ENCODE measurements at regions not wholly inside any gene's neighbourhood (a gene's known extent, or its start where the extent isn't known, plus 50 kb on each side); places are given as distances from the start of the nearest gene placed in this dataset.

GRCh38 chr1:88186911-88187310 lies 497.2 kb upstream of the PKN2 start:
- Mint-ChIP-seq H3K27ac (no peak overlapping the region), H3K4me1 (peaks cover 20% of the 10 kb centered on the region), H3K9me3 (no peaks in the 10 kb centered on the region), H3K4me3 (no peak overlapping the region), H3K27me3 (ENCODE audit: low read depth, poor library complexity) (no peaks in the 10 kb centered on the region), H3K36me3 (ENCODE audit: low read depth) (no peaks in the 10 kb centered on the region)
- DNase-seq = no peak
- TF ChIP-seq CTCF (IDR thresholded peaks at IDR 0.05) = no peak

DNA sequence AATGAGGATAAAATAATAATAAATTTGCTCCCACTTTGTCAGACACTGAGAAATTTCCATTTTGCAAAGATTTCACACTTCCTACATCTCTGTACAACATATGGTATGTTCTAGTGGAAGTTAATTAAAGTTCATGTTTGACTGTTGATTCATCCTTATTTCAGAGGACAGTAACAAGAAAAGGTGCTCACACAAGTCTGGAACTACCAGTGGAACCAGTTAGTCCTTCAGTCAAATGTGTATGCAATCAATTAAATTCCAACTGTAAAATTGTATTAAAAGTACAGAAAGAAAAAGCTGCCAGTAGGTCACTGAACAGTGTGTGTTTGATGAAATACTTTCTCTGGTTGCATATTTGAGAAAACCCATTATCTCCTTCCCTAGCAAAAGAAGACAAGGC lies 496.0 kb upstream of the PKN2 start:
- Mint-ChIP-seq H3K9me3 (no peaks in the 10 kb centered on the region), H3K27ac (no peak overlapping the region), H3K4me3 (no peak overlapping the region), H3K27me3 (ENCODE audit: low read depth, poor library complexity) (no peaks in the 10 kb centered on the region), H3K36me3 (ENCODE audit: low read depth) (no peaks in the 10 kb centered on the region), H3K4me1 (peaks cover 16% of the 10 kb centered on the region)
- DNase-seq = no peak
- no peak for TF ChIP-seq CTCF (IDR thresholded peaks at IDR 0.05)

- Mint-ChIP-seq H3K4me3 (no peak overlapping the region), H3K27ac (no peak overlapping the region), H3K36me3 (ENCODE audit: low read depth) (no peaks in the 10 kb centered on the region), H3K27me3 (ENCODE audit: low read depth, poor library complexity) (no peaks in the 10 kb centered on the region), H3K9me3 (no peaks in the 10 kb centered on the region), H3K4me1 (peaks cover 2% of the 10 kb centered on the region)
- no peak for TF ChIP-seq CTCF (IDR thresholded peaks at IDR 0.05)
- no peak for DNase-seq
Measured at GRCh38 chr1:88189525-88189924, 494.5 kb upstream of the PKN2 start.

DNA sequence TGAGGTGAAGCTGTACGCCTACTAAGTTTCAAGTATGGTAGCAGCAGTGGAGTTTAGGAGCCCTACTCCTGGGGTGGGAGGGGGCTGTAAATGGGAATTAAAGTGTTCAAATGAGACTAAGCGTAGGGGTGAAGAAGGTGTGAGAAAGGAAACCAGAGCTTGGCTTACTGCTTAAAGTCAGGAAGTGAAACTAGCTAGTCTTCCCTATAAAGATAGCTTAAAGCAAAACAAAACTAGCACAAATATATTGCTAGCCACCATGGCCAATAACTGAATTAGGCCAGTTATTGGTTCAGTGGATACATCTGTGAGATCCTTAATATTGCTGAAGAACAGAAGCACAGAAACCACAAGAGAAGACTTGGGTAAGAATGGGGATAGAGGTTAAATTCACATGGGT lies 492.2 kb upstream of the PKN2 start:
- DNase-seq = no peak
- TF ChIP-seq CTCF (IDR thresholded peaks at IDR 0.05) = no peak
- peaks cover 6% of the 10 kb centered on the region for H3K27me3 Mint-ChIP-seq (ENCODE audit: low read depth, poor library complexity)
- H3K36me3 Mint-ChIP-seq (ENCODE audit: low read depth) = no peaks in the 10 kb centered on the region
- H3K4me3 Mint-ChIP-seq = no peak overlapping the region
- no peak overlapping the region for H3K27ac Mint-ChIP-seq
- H3K9me3 Mint-ChIP-seq = no peaks in the 10 kb centered on the region
- H3K4me1 Mint-ChIP-seq = no peaks in the 10 kb centered on the region

GRCh38 chr1:88194542-88194941 lies 489.5 kb upstream of the PKN2 start:
- Mint-ChIP-seq H3K9me3 (no peaks in the 10 kb centered on the region), H3K27me3 (ENCODE audit: low read depth, poor library complexity) (peaks cover 6% of the 10 kb centered on the region), H3K36me3 (ENCODE audit: low read depth) (no peaks in the 10 kb centered on the region), H3K27ac (no peak overlapping the region), H3K4me3 (no peak overlapping the region), H3K4me1 (no peaks in the 10 kb centered on the region)
- no peak for DNase-seq
- no peak for TF ChIP-seq CTCF (IDR thresholded peaks at IDR 0.05)

DNA sequence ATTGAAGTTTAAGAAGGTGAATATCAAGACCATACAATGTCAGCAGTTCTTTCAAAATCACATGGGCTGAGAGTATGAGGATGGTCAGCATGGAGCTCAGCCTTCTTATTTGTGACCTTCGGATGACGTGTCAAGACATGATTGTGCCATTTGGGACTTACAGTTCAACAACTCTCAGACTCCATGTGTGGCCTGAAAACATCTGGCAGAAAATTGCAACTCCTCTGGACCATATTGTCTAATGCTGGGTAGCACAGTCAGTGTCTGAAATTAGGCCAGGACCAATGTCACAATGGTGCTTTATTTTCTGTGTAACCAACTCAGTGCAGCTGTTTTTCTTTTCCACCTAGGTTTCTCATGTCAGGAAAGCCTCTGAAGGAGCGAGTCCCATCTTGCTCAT lies 483.5 kb upstream of the PKN2 start:
- H3K9me3 Mint-ChIP-seq = no peaks in the 10 kb centered on the region
- peaks cover 3% of the 10 kb centered on the region for H3K27me3 Mint-ChIP-seq (ENCODE audit: low read depth, poor library complexity)
- no peak for DNase-seq
- TF ChIP-seq CTCF (IDR thresholded peaks at IDR 0.05) = no peak
- H3K4me1 Mint-ChIP-seq = no peaks in the 10 kb centered on the region
- H3K4me3 Mint-ChIP-seq = no peak overlapping the region
- no peaks in the 10 kb centered on the region for H3K36me3 Mint-ChIP-seq (ENCODE audit: low read depth)
- no peak overlapping the region for H3K27ac Mint-ChIP-seq
